GM12872 (cell line): ENCODE measurements at regions not wholly inside any gene's neighbourhood (a gene's known extent, or its start where the extent isn't known, plus 50 kb on each side); places are given as distances from the start of the nearest gene placed in this dataset.

Experiments
- TF ChIP-seq, protein P1 (sequence below): IDR thresholded peaks from 3 replicates; pipeline ENCODE4 v1.5.1; 2011; ENCODE audit warnings: low read depth, mild to moderate bottlenecking, low read length, moderate library complexity; ENCODE audit not compliant: insufficient read depth

DNA sequence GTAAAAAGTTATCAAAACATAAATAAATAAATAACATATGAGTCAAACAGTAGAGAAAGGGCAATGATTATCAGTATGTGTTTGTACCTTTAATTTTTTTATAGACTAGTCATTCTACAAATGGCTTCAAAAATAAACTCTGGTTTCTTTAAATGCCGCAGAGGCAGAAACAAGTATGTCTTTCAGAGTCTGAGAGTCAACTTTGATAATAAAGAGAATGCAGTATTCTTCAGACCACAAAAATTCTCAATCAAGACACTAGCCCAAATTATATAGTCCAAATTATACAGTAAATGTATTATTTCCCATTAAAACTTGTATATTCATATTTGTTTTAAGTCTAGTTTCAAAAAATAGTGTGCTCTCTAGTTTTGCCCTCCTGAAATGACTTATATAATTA, 1142.3 kb downstream of the NXPH1 start:
- TF ChIP-seq, protein P1, sequence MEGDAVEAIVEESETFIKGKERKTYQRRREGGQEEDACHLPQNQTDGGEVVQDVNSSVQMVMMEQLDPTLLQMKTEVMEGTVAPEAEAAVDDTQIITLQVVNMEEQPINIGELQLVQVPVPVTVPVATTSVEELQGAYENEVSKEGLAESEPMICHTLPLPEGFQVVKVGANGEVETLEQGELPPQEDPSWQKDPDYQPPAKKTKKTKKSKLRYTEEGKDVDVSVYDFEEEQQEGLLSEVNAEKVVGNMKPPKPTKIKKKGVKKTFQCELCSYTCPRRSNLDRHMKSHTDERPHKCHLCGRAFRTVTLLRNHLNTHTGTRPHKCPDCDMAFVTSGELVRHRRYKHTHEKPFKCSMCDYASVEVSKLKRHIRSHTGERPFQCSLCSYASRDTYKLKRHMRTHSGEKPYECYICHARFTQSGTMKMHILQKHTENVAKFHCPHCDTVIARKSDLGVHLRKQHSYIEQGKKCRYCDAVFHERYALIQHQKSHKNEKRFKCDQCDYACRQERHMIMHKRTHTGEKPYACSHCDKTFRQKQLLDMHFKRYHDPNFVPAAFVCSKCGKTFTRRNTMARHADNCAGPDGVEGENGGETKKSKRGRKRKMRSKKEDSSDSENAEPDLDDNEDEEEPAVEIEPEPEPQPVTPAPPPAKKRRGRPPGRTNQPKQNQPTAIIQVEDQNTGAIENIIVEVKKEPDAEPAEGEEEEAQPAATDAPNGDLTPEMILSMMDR, result no peak

DNA sequence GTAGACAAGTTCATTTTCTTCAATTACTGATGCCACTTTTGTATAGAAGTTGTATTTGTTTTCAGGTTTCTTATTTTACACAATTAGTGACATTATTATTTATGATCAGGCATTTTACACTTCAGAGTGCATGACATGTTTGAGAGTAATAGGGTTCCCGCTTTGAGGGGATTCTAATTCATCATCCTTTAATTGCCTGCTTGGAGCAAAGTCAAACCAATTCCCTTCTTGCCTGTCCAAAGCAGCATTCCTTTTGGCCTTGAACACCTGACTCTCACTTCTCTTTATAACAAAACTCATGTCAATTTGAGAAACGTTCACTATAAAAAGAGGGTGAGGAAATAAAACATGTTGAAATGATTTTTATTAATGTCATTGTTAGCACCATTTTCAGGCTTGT, 1149.4 kb downstream of the NXPH1 start:
- TF ChIP-seq, protein P1, result no peak

DNA sequence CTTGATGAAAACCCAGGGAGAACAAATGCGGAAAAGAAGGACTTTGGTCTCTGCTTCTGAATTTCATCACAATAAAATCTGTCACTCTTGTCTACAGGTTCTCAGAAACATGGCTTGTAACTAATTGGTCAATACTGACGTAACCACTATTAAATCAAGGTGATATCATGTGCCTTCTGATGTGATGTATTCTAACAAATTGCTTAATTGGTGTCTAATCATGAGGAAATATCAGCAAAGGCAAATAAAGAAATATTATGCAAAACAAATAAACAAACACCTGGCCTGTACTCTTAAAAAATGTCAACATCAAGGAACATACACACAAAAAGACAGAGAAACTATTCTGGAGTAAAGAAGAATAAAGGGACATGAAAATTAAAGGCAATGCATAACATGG, 1165.0 kb downstream of the NXPH1 start:
- TF ChIP-seq, protein P1, result no peak

DNA sequence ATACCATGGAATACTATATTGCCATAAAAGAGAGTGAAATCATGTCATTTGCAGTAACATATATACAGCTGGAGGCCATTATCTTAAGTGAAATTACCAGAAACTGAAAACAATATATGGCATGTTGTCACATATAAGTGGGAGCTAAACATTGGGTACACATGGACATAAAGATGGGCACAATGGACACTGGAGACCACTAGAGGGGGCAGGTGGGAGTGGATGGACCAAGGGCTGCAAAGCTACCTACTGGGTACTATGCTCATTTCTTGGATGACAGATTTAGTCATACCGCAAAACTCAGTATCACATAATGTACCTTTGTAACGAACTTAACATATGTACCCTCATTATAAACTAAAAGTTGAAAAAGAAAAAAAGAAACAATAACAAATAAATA, 1167.6 kb downstream of the NXPH1 start:
- TF ChIP-seq, protein P1, result no peak

DNA sequence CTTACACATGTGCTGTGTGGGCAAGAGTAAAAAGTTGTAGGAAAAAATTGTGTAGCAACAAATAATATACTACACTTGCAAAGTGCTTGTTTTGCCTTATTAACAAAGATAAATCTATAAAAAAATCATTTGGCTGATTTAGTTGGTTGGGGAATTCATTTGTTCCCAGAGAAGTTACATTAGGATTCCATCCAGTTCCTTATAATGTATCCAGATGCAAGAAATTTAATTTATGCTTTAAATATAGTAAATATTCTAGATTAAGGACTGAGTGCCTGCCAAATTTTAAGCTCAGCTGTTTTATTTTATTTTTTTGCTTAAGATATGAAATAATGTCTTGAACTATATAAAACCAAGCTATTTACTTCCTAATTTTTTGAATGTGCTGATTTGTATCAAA, 1169.9 kb downstream of the NXPH1 start:
- TF ChIP-seq, protein P1, result no peak

DNA sequence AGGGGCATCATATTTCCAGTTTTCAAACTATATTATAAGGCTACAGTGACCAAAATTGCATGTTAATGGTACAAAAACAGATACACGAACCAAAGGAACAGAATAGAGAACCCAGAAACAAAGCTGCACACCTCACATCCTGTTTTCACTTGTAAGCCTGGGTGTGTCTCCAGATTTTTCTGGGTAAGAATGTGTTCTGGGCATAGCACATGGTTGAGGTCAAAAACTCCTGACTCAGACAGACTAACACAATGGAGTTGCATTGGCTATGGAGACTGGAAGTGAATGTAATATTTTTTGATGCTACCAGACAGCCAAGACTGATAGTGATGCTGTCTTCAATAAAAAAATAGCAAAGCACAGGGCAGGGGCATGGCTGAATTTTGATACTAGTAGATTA, 1175.2 kb downstream of the NXPH1 start:
- TF ChIP-seq, protein P1, result no peak

DNA sequence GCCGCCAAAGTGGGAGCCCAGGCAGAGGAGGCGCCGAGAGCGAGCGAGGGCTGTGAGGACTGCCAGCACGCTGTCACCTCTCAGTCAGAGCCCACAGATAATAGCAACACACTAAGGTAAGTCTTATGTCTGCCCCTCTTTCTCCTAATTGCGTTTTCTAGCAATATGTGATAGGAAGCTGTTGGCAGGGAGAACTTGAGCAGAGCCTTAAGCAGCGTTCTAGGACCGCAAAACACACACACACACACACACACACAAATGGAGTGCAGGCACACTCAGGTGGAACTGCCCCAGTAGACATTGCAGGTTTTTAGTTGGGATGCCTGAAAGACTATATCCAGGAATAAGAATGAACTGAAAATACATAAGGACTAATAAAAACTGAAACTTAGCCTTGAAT, 1188.5 kb downstream of the NXPH1 start:
- TF ChIP-seq, protein P1, result no peak

DNA sequence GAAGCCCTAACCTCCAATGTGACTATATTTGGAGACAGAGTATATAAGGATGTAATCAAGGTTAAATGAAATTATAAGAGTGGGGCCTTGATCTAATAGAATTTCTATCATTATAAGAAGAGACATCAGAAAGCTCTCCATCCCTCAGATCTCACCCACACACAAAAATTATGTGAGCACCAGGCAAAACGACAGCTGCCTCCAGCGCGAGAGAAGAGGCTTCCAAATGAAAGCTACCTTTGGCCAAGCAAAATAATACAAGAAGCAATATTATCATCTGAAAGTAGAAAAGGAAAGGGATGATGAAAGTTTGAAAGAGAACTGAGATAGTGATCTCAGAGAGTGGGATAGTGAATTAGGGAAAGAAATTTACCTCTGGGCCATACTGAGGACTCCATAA, 1192.5 kb downstream of the NXPH1 start:
- TF ChIP-seq, protein P1, result no peak
